CD4-positive, alpha-beta T cell treated with Interleukin-2 at 100 ng/mL for 4 hours (primary cell): ENCODE measurements at regions not wholly inside any gene's neighbourhood (a gene's known extent, or its start where the extent isn't known, plus 50 kb on each side); places are given as distances from the start of the nearest gene placed in this dataset.

ENCODE experiments used
- DNase-seq: peaks from one replicate; pipeline ENCODE4 v3.0.0-alpha.2; 2020; ENCODE audit warnings: low spot score

GRCh38 chr2:16173893-16174692 lies 233.7 kb downstream of the MYCN start:
- no peak for DNase-seq

GRCh38 chr2:16172324-16173175 lies 232.2 kb downstream of the MYCN start:
- no peak for DNase-seq

- DNase-seq: no peak
Measured at GRCh38 chr2:16171425-16171920, 231.1 kb downstream of the MYCN start.

GRCh38 chr2:16170675-16171424 lies 230.5 kb downstream of the MYCN start:
- DNase-seq: no peak

- DNase-seq: no peak
Measured at GRCh38 chr2:16169381-16169960, 229.1 kb downstream of the MYCN start.

GRCh38 chr2:16168506-16169264 lies 228.3 kb downstream of the MYCN start:
- no peak for DNase-seq

GRCh38 chr2:16167870-16168426 lies 227.6 kb downstream of the MYCN start:
- no peak for DNase-seq

GRCh38 chr2:16167451-16167861 lies 227.1 kb downstream of the MYCN start:
- no peak for DNase-seq

GRCh38 chr2:16166327-16166981 lies 226.1 kb downstream of the MYCN start:
- no peak for DNase-seq

GRCh38 chr2:16165518-16166326 lies 225.4 kb downstream of the MYCN start:
- no peak for DNase-seq

- DNase-seq: no peak
Measured at GRCh38 chr2:16162491-16163040, 222.2 kb downstream of the MYCN start.

GRCh38 chr2:16161768-16162490 lies 221.6 kb downstream of the MYCN start:
- DNase-seq: no peak

GRCh38 chr2:16161085-16161565 lies 220.8 kb downstream of the MYCN start:
- DNase-seq: no peak

GRCh38 chr2:16160281-16161084 lies 220.1 kb downstream of the MYCN start:
- no peak for DNase-seq

- no peak for DNase-seq
Measured at GRCh38 chr2:16156411-16156810, 216.1 kb downstream of the MYCN start.

GRCh38 chr2:16155766-16156165 lies 215.4 kb downstream of the MYCN start:
- DNase-seq: no peak

GRCh38 chr2:16155366-16155765 lies 215.0 kb downstream of the MYCN start:
- DNase-seq: no peak
